HEK293 (cell line): ENCODE measurements at regions not wholly inside any gene's neighbourhood (a gene's known extent, or its start where the extent isn't known, plus 50 kb on each side); places are given as distances from the start of the nearest gene placed in this dataset.

Experiments
- GLIS2 ChIP-seq: fragments of 450-650 bp; formaldehyde crosslinking; IDR thresholded peaks from 2 replicates; pipeline ENCODE4 v1.5.1; 2016; ENCODE audit warnings: missing biosample characterization, missing genetic modification characterization
- ZBTB11 ChIP-seq: fragments of 450-650 bp; formaldehyde crosslinking; conservative IDR thresholded peaks from 2 replicates; pipeline ENCODE4 v1.5.1; 2016; ENCODE audit warnings: low read depth, missing biosample characterization, missing genetic modification characterization
- ZBTB7A ChIP-seq: fragments of 450-650 bp; formaldehyde crosslinking; IDR thresholded peaks from 2 replicates; pipeline ENCODE4 v1.5.1; 2016; ENCODE audit warnings: low read depth, missing biosample characterization, missing genetic modification characterization
- ZNF121 ChIP-seq: fragments of 450-650 bp; formaldehyde crosslinking; IDR thresholded peaks from 2 replicates; pipeline ENCODE4 v1.5.1; 2016; ENCODE audit warnings: missing biosample characterization, missing genetic modification characterization
- TF ChIP-seq, protein P1 (sequence below): fragments of 450-650 bp; formaldehyde crosslinking; IDR thresholded peaks from 2 replicates; pipeline ENCODE4 v1.5.1; 2016; ENCODE audit warnings: missing biosample characterization, missing genetic modification characterization

GRCh38 chr4:101417046-101417445 lies 69.7 kb upstream of the PPP3CA start:
- TF ChIP-seq ZBTB7A (tag by site-specific recombination) = no peak
- TF ChIP-seq ZNF121 = no peak
- no peak for TF ChIP-seq GLIS2 (tag by site-specific recombination)
- TF ChIP-seq ZBTB11 (tag by site-specific recombination) = no peak
- TF ChIP-seq, protein P1, sequence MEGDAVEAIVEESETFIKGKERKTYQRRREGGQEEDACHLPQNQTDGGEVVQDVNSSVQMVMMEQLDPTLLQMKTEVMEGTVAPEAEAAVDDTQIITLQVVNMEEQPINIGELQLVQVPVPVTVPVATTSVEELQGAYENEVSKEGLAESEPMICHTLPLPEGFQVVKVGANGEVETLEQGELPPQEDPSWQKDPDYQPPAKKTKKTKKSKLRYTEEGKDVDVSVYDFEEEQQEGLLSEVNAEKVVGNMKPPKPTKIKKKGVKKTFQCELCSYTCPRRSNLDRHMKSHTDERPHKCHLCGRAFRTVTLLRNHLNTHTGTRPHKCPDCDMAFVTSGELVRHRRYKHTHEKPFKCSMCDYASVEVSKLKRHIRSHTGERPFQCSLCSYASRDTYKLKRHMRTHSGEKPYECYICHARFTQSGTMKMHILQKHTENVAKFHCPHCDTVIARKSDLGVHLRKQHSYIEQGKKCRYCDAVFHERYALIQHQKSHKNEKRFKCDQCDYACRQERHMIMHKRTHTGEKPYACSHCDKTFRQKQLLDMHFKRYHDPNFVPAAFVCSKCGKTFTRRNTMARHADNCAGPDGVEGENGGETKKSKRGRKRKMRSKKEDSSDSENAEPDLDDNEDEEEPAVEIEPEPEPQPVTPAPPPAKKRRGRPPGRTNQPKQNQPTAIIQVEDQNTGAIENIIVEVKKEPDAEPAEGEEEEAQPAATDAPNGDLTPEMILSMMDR = no peak
